ENCODE measurements at regions not wholly inside any gene's neighbourhood (a gene's known extent, or its start where the extent isn't known, plus 50 kb on each side); places are given as distances from the start of the nearest gene placed in this dataset.

- DNase-seq (ENCODE audit: low read depth) = peak; percentile 24
These were observed 64.5 kb upstream of the STK38L start for GRCh38 chr12:27179400-27180214.

GRCh38 chr12:27180906-27181505, 63.1 kb upstream of the STK38L start:
- DNase-seq (ENCODE audit: low read depth) = no peak

GRCh38 chr12:27183342-27183741, 60.7 kb upstream of the STK38L start:
- DNase-seq (ENCODE audit: low read depth) = no peak

GRCh38 chr12:27185234-27186021, 58.7 kb upstream of the STK38L start:
- DNase-seq (ENCODE audit: low read depth) = peak; percentile 11

- DNase-seq (ENCODE audit: low read depth) = no peak
These were observed 57.9 kb upstream of the STK38L start for GRCh38 chr12:27186022-27186839.

- DNase-seq (ENCODE audit: low read depth) = no peak
These were observed 56.4 kb upstream of the STK38L start for GRCh38 chr12:27187697-27188096.

- no peak for DNase-seq (ENCODE audit: low read depth)
These were observed 53.3 kb upstream of the STK38L start for GRCh38 chr12:27190761-27191160.

GRCh38 chr12:27191531-27191930, 52.6 kb upstream of the STK38L start:
- no peak for DNase-seq (ENCODE audit: low read depth)

GRCh38 chr12:27192118-27192802, 51.8 kb upstream of the STK38L start:
- no peak for DNase-seq (ENCODE audit: low read depth)

- DNase-seq (ENCODE audit: low read depth) = no peak
These were observed 51.0 kb upstream of the STK38L start for GRCh38 chr12:27193106-27193505.

- no peak for DNase-seq (ENCODE audit: low read depth)
These were observed 50.1 kb upstream of the STK38L start for GRCh38 chr12:27193854-27194544.
